Motor neuron (in vitro differentiated cells): ENCODE measurements at regions not wholly inside any gene's neighbourhood (a gene's known extent, or its start where the extent isn't known, plus 50 kb on each side); places are given as distances from the start of the nearest gene placed in this dataset.
A peak's percentile ranks its signal among the peaks of the same experiment; 100 is the strongest.

Experiments
- ATAC-seq, 8 experiments: fragments of 200-7000 bp; cut with Tn5 transposase; replicated peaks in 6 of 8; 2 replicates each; pipeline ENCODE4 v1.8.0; 2021; ENCODE audit warnings: mild to moderate bottlenecking in 8 of 8, moderate library complexity in 8 of 8
- H3K27ac ChIP-seq, 2 donors: fragments of 250-450 bp; sonication (Bioruptor Pico); 2 replicates each; pipeline ENCODE4 v1.9.0; 2021; ENCODE audit warnings: antibody characterized with exemption in 2 of 2, mild to moderate bottlenecking in 2 of 2, moderate library complexity in 1 of 2
- H3K4me1 ChIP-seq, 2 donors: fragments of 250-450 bp; sonication (Bioruptor Pico); replicated peaks in 1 of 2; 2 replicates each; pipeline ENCODE4 v1.6.1; 2021; ENCODE audit warnings: antibody characterized with exemption in 2 of 2, mild to moderate bottlenecking in 2 of 2, moderate library complexity in 1 of 2
- H3K4me3 ChIP-seq, 5 donors: fragments of 250-450 bp; sonication (Bioruptor Pico); 2 replicates each; pipeline ENCODE4 v1.9.0; 2021; ENCODE audit warnings: antibody characterized with exemption in 5 of 5, mild to moderate bottlenecking in 5 of 5, moderate library complexity in 4 of 5
- WGBS, 10 experiments: fragments of 450-650 bp; shearing (Covaris generic); methylation state at CpG; one replicate each; pipeline ENCODE4 v1.0.0; 2022; 5-methylcytosine and 5-hydroxymethylcytosine counted together
- in situ Hi-C, 9 experiments: fragments of 400-800 bp; cut with MboI; loops; one replicate each; pipeline ENCODE4 v1.15.0; 2021; ENCODE audit warnings: low sequenced_read_pairs in 9 of 9, low pct_unique_long_range_greater_than_20kb in 2 of 9; ENCODE audit not compliant: unreplicated experiment in 9 of 9

GRCh38 chr5:165163861-165164260, 1658.4 kb downstream of the MAT2B start:
- ATAC-seq = no peak
- in situ Hi-C loops = no loop called here
- 0 to 100% (median 50%) methylated on average over 1 to 2 of the region's 2 CpGs for WGBS, 10 experiments
- H3K4me3 ChIP-seq = no peak overlapping the region
- no peak overlapping the region for H3K27ac ChIP-seq
- H3K4me1 ChIP-seq = no peaks in the 10 kb centered on the region

DNA sequence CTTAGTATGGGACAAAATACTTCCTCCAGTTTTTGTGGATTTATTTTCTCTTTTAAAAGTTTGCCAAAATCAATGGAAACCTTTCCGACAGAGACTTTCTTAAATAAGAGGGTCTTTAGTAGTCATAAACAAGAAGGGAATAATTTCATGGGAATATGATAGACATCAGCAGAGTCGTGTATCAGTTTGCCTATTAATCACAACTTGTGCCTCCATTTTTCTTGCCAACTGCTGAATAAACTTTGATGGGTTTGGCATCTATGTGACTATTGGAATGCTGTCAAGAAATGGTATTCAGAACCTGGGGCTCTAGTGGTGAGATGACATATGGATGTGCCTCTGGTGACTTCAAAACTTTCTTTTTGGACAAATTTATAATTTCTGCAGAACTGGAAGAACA, 1668.2 kb downstream of the MAT2B start:
- in situ Hi-C loops = no loop called here
- WGBS, 10 experiments = 0 to 100% (median 84%) methylated on average over 1 to 2 of the region's 2 CpGs; no CpG with 5 or more reads in 1 of the 10 experiments

GRCh38 chr5:165175041-165175440, 1669.6 kb downstream of the MAT2B start:
- in situ Hi-C loops = no loop called here
- no peak for ATAC-seq
- 0 to 100% (median 45%) methylated on average over 1 to 2 of the region's 2 CpGs; no CpG with 5 or more reads in 1 of the 10 experiments for WGBS, 10 experiments
- H3K4me1 ChIP-seq = no peaks in the 10 kb centered on the region
- H3K27ac ChIP-seq = no peak overlapping the region
- H3K4me3 ChIP-seq = no peak overlapping the region

More for the DNA sequence above, 1668.2 kb downstream of the MAT2B start:
- Histone ChIP-seq H3K4me3 (no peak overlapping the region), H3K4me1 (no peaks in the 10 kb centered on the region), H3K27ac (no peak overlapping the region)
- no peak for ATAC-seq

GRCh38 chr5:165184183-165184582, 1678.8 kb downstream of the MAT2B start:
- in situ Hi-C loops = no loop called here
- no peak overlapping the region for H3K4me3 ChIP-seq
- WGBS, 10 experiments = 57 to 100% methylated on average over 1 of the region's 2 CpGs; no CpG with 5 or more reads in 8 of the 10 experiments
- H3K4me1 ChIP-seq = no peaks in the 10 kb centered on the region
- H3K27ac ChIP-seq = no peak overlapping the region
- no peak for ATAC-seq

GRCh38 chr5:165185716-165186115, 1680.3 kb downstream of the MAT2B start:
- no peak for ATAC-seq
- in situ Hi-C loops = no loop called here
- no peaks in the 10 kb centered on the region for H3K4me1 ChIP-seq
- H3K4me3 ChIP-seq = no peak overlapping the region
- WGBS, 10 experiments = 17 to 100% (median 89%) methylated on average over 1 to 2 of the region's 2 CpGs; no CpG with 5 or more reads in 4 of the 10 experiments
- H3K27ac ChIP-seq = no peak overlapping the region

GRCh38 chr5:165187815-165188214, 1682.4 kb downstream of the MAT2B start:
- Histone ChIP-seq H3K27ac (no peak overlapping the region), H3K4me1 (no peaks in the 10 kb centered on the region), H3K4me3 (no peak overlapping the region)
- ATAC-seq = no peak
- in situ Hi-C loops = no loop called here

- ATAC-seq = no peak
- in situ Hi-C loops = no loop called here
- WGBS, 10 experiments = 13 to 100% (median 82%) methylated on average over 1 of the region's 1 CpG; no CpG with 5 or more reads in 4 of the 10 experiments
These were observed 1683.2 kb downstream of the MAT2B start for GRCh38 chr5:165188556-165189175.

DNA sequence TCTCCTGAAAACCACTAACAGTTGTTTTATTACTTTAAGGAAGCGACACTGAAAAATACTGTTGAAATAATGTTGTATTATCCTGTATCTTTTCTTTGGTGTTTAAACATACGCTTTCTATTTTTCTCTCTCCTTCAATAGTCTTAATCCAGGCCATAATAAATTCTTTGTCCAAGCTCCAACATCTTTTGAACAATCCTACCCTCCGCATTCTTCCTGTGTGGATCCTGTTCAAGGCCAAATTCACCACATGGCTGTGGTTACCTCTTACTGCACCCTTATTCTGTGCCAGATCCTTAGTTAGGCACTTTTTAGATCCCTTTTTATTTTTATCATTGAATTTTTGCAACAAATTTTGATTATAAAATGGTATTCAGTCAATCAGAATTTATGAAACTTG, 1691.5 kb downstream of the MAT2B start:
- H3K4me3 ChIP-seq = no peak overlapping the region
- no peak overlapping the region for H3K27ac ChIP-seq
- no peaks in the 10 kb centered on the region for H3K4me1 ChIP-seq
- 6 to 100% (median 93%) methylated on average over 1 to 3 of the region's 3 CpGs for WGBS, 10 experiments
- in situ Hi-C loops = no loop called here
- no peak for ATAC-seq

More at GRCh38 chr5:165188556-165189175, 1683.2 kb downstream of the MAT2B start:
- Histone ChIP-seq H3K27ac (no peak overlapping the region), H3K4me1 (no peaks in the 10 kb centered on the region), H3K4me3 (no peak overlapping the region)

DNA sequence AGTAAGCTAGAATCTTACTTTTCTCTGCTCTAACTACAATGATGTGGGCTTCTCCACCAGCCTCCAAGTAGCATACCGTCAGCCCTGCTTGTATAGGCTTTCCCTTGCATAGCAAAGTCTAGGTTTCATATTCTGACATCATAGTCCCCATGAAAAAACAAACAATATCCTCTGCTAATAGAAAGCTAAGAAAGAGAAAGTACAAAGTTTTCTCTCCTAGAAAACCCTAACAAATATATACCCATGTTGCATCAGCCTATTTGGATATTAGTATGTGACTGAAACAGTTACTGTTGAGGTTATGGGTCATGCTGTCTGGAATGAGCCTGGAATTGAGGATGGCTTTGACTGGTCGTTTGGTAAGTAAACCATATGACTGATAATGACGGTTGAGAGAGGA, 1696.0 kb downstream of the MAT2B start:
- H3K4me1 ChIP-seq = peaks cover 0 to under 1% of the 10 kb centered on the region in 2 donors
- 0 to 100% (median 78%) methylated on average over 1 to 3 of the region's 3 CpGs for WGBS, 10 experiments
- no peak for ATAC-seq
- in situ Hi-C loops = loop anchor here in 2 of 9 experiments (25.0 kb wide), 3 partner anchors 214 to 1164 kb away; no protein-coding TSS in a partner anchor
- H3K4me3 ChIP-seq = no peak overlapping the region
- no peak overlapping the region for H3K27ac ChIP-seq

DNA sequence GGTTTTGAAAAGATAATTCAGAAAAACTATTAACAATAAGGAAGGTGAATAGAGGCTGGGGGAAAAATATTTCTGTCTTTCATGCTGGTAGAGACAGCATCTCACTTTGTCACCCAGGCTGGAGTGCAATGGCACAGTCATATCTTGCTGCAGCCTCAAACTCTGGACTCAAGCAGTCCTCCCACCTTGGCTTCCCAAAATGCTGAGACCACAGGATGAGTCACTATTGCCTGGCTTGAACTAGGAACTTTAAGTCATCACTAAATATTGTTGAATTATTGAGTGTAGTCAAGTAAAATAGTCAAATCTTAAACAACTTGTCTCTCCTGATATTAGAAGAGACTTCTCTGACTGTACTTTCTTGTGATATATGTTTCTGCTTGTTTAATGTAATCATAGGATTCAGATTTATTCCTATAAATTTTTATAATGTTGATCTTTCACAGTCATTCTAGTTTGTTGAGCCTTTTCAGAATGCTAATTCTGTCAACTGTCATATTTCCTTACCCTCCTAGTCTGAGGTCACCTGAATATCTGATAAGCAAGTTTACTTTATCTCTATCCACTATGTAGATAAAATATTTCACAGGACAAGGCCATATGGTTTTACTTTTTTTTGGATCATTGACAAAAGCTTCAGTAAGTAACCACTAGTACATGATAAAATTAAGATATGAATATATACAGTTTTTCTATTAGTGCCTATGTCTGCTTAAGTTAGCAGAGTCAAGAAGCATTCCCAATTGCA, 1696.5 kb downstream of the MAT2B start:
- Histone ChIP-seq H3K27ac (no peak overlapping the region), H3K4me3 (no peak overlapping the region), H3K4me1 (peaks cover 0 to 2% of the 10 kb centered on the region in 2 donors)
- ATAC-seq = no peak
- in situ Hi-C loops = loop anchor here in 2 of 9 experiments (25.0 kb wide), 3 partner anchors 215 to 1165 kb away; no protein-coding TSS in a partner anchor

GRCh38 chr5:165202519-165202910, 1697.1 kb downstream of the MAT2B start:
- peaks cover 0 to 2% of the 10 kb centered on the region in 2 donors for H3K4me1 ChIP-seq
- H3K27ac ChIP-seq = no peak overlapping the region
- no peak overlapping the region for H3K4me3 ChIP-seq
- ATAC-seq = peak in 1 of 8 experiments; percentile 25
- in situ Hi-C loops = loop anchor here in 2 of 9 experiments (25.0 kb wide), 3 partner anchors 215 to 1165 kb away; no protein-coding TSS in a partner anchor
- 40 to 100% (median 85%) methylated on average over 1 to 3 of the region's 3 CpGs; no CpG with 5 or more reads in 2 of the 10 experiments for WGBS, 10 experiments

GRCh38 chr5:165209101-165209727, 1703.8 kb downstream of the MAT2B start:
- no peak overlapping the region for H3K4me3 ChIP-seq
- 0 to 17% (median 0%) methylated on average over 1 of the region's 1 CpG; no CpG with 5 or more reads in 1 of the 10 experiments for WGBS, 10 experiments
- no peak for ATAC-seq
- in situ Hi-C loops = loop anchor here in 2 of 9 experiments (25.0 kb wide), 3 partner anchors 222 to 1172 kb away; no protein-coding TSS in a partner anchor
- peaks cover 3 to 4% of the 10 kb centered on the region in 2 donors for H3K4me1 ChIP-seq
- H3K27ac ChIP-seq = no peak overlapping the region
